Erythroblast (primary cell): ENCODE measurements at regions not wholly inside any gene's neighbourhood (a gene's known extent, or its start where the extent isn't known, plus 50 kb on each side); places are given as distances from the start of the nearest gene placed in this dataset.

ENCODE experiments used
- GATA1 ChIP-seq: IDR thresholded peaks from 2 replicates; pipeline ENCODE4 v1.6.1; 2011; ENCODE audit warnings: low read depth, mild to moderate bottlenecking, control low read depth, low read length, moderate library complexity
- POLR2A ChIP-seq: IDR thresholded peaks from 2 replicates; pipeline ENCODE4 v1.6.1; 2011; ENCODE audit warnings: mild to moderate bottlenecking, low read length

DNA sequence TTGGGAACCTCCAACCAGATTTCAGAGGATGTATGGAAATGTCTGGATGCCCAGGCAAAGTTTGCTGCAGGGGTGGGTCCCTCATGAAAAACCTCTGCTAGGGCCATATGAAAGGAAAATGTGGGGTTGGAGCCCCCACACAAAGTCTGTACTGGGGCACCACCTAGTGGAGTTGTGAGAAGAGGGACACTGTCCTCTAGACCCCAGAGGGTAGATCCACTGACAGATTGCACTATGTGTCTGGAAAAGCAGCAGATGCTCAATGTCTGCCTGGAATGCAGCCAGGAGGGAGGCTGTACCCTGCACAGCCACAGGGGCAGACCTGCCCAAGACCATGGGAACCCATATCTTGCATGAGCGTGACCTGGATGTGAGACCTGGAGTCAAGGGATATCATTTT is 573.7 kb upstream of the NXPH2 start:
- TF ChIP-seq POLR2A (no peak), GATA1 (no peak)
